Spleen (tissue), 11 donors: ENCODE measurements at regions not wholly inside any gene's neighbourhood (a gene's known extent, or its start where the extent isn't known, plus 50 kb on each side); places are given as distances from the start of the nearest gene placed in this dataset.

ENCODE experiments used
- DNase-seq: peaks from one replicate; pipeline ENCODE4 v3.0.0-alpha.2; 2020
- H3K27ac ChIP-seq, 8 donors: fragments of 200-600 bp; sonication (generic) in 7 of 8; 1 replicate in 4 of 8; 2 replicates in 4 of 8; pipeline versions ENCODE4 v1.5.0 to v1.8.0; 2016 to 2021; ENCODE audit warnings: inconsistent platforms in 4 of 8, mild to moderate bottlenecking in 4 of 8, moderate library complexity in 1 of 8
- H3K27me3 ChIP-seq, 7 donors: fragments of 200-600 bp; sonication (generic) in 6 of 7; replicated peaks in 1 of 7; 1 replicate in 4 of 7; 2 replicates in 3 of 7; pipeline versions ENCODE4 v1.5.0 to v1.8.0; 2016 to 2021; ENCODE audit warnings: inconsistent platforms in 3 of 7, mild to moderate bottlenecking in 1 of 7
- H3K36me3 ChIP-seq, 6 donors: fragments of 200-600 bp; sonication (generic) in 5 of 6; 1 replicate in 4 of 6; 2 replicates in 2 of 6; pipeline versions ENCODE4 v1.5.0 to v1.8.0; 2016 to 2021; ENCODE audit warnings: inconsistent platforms in 2 of 6
- H3K4me1 ChIP-seq, 6 donors: fragments of 200-600 bp; sonication (generic) in 5 of 6; 1 replicate in 3 of 6; 2 replicates in 3 of 6; pipeline versions ENCODE4 v1.5.0 to v1.8.0; 2016 to 2021; ENCODE audit warnings: inconsistent platforms in 3 of 6
- H3K4me3 ChIP-seq, 8 donors: fragments of 200-600 bp; sonication (generic) in 7 of 8; 1 replicate in 4 of 8; 2 replicates in 4 of 8; pipeline versions ENCODE4 v1.5.0 to v1.8.0; 2016 to 2021; ENCODE audit warnings: inconsistent platforms in 4 of 8, mild to moderate bottlenecking in 4 of 8, moderate library complexity in 2 of 8
- H3K9me3 ChIP-seq, 8 donors: fragments of 200-600 bp; sonication (generic) in 7 of 8; 1 replicate in 4 of 8; 2 replicates in 4 of 8; pipeline versions ENCODE4 v1.5.0 to v1.8.0; 2016 to 2021; ENCODE audit warnings: inconsistent platforms in 4 of 8
- POLR2A ChIP-seq, 3 donors: fragments of 450-650 bp; IDR thresholded peaks; one replicate each; pipeline ENCODE4 v1.5.1; 2017; ENCODE audit warnings: antibody characterized with exemption in 3 of 3, mild to moderate bottlenecking in 1 of 3
- POLR2AphosphoS5 ChIP-seq, 3 donors: sonication (generic); formaldehyde crosslinking; IDR thresholded peaks; one replicate each; pipeline ENCODE4 v1.5.1; 2017; ENCODE audit warnings: antibody characterized with exemption in 3 of 3
- WGBS, 5 donors: extraction: QIAGEN DNeasy Blood & Tissue Kit in 3 of 5; methylation state at CpG; one replicate each; pipeline versions ENCODE4 v1.1.5 to v1.1.7; 2013 to 2018; 5-methylcytosine and 5-hydroxymethylcytosine counted together
- intact Hi-C: fragments of 100-400 bp; cut with DNase I; formaldehyde crosslinking; loops from one replicate; pipeline ENCODE4 v1.15.0; 2023; ENCODE audit warnings: low total_unique reads
- TF ChIP-seq, protein P1 (sequence below), 11 experiments: fragments of 200-600 bp in 7 of 11; fragments of 450-650 bp in 4 of 11; sonication (generic) in 4 of 11; IDR thresholded peaks in 8 of 11; conservative IDR thresholded peaks in 3 of 11; 1 replicate in 7 of 11; 2 replicates in 4 of 11; pipeline versions ENCODE4 v1.4.0 to v1.8.0; 2016 to 2021; ENCODE audit warnings: antibody characterized with exemption in 11 of 11, inconsistent platforms in 4 of 11, mild to moderate bottlenecking in 1 of 11
- donor health status: healthy with polysubstance abuse.
- donor health status: DM: no; HTN: no; CAD: no; lungs with moderate emphysema.
- donor health status: DM: no; HTN: no; CAD: no.
- donor health status: Bipolar disorder and iron deficiency.
- donor health status: healthy.
- donor health status: DM: no; HTN: no; CAD: no.
- donor health status: DM: yes; HTN: yes; CAD: no.

DNA sequence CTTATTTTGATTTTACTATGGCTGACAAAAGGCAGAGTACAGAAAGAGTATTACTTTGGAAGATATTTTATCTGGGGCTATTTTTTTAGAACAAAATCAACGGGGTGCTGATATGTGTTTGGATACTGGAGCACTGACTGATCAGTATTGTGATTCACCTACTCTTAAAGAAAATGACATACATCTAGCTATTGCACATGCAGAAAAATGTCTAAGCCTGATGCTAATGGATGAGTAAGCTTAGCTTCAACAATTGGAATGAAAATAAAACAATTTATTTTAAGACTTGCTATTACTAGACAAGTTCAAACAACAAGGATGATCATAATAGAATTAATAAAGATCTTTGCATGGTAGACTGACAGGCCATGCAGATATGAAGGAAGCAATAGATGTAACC, 262.0 kb downstream of the PPP1R2C start:
- intact Hi-C loops, result no loop called here

GRCh38 chrX:42505016-42505415, 272.9 kb downstream of the PPP1R2C start:
- intact Hi-C loops, result no loop called here
- Histone ChIP-seq H3K4me1 (no peaks in the 10 kb centered on the region), H3K9me3 (peaks cover 0 to 23% (median 0%) of the 10 kb centered on the region in 8 donors), H3K4me3 (no peak overlapping the region), H3K27me3 (no peaks in the 10 kb centered on the region), H3K27ac (no peak overlapping the region), H3K36me3 (no peaks in the 10 kb centered on the region)
- no peak for DNase-seq
- no peak for TF ChIP-seq POLR2A (IDR thresholded peaks at IDR 0.05)
- no peak for TF ChIP-seq POLR2AphosphoS5 (IDR thresholded peaks at IDR 0.05)
- TF ChIP-seq, protein P1, sequence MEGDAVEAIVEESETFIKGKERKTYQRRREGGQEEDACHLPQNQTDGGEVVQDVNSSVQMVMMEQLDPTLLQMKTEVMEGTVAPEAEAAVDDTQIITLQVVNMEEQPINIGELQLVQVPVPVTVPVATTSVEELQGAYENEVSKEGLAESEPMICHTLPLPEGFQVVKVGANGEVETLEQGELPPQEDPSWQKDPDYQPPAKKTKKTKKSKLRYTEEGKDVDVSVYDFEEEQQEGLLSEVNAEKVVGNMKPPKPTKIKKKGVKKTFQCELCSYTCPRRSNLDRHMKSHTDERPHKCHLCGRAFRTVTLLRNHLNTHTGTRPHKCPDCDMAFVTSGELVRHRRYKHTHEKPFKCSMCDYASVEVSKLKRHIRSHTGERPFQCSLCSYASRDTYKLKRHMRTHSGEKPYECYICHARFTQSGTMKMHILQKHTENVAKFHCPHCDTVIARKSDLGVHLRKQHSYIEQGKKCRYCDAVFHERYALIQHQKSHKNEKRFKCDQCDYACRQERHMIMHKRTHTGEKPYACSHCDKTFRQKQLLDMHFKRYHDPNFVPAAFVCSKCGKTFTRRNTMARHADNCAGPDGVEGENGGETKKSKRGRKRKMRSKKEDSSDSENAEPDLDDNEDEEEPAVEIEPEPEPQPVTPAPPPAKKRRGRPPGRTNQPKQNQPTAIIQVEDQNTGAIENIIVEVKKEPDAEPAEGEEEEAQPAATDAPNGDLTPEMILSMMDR (IDR thresholded peaks at IDR 0.05 in 8 of 11, conservative IDR thresholded peaks at IDR 0.05 in 3 of 11), result no peak
- WGBS, 5 donors, result 40 to 84% (median 72%) methylated on average over 7 of the region's 7 CpGs

More for the DNA sequence above, 262.0 kb downstream of the PPP1R2C start:
- no peaks in the 10 kb centered on the region for H3K4me1 ChIP-seq
- no peaks in the 10 kb centered on the region for H3K27me3 ChIP-seq
- no peak overlapping the region for H3K27ac ChIP-seq
- TF ChIP-seq POLR2AphosphoS5 (IDR thresholded peaks at IDR 0.05) (no peak), POLR2A (IDR thresholded peaks at IDR 0.05) (no peak)
- TF ChIP-seq, protein P1 (IDR thresholded peaks at IDR 0.05 in 8 of 11, conservative IDR thresholded peaks at IDR 0.05 in 3 of 11), result no peak
- H3K4me3 ChIP-seq, result no peak overlapping the region
- WGBS, 5 donors, result 78 to 95% (median 88%) methylated on average over 1 of the region's 1 CpG
- peaks cover 0 to 18% (median 2%) of the 10 kb centered on the region in 8 donors for H3K9me3 ChIP-seq
- no peaks in the 10 kb centered on the region for H3K36me3 ChIP-seq
- no peak for DNase-seq

- intact Hi-C loops, result no loop called here
- Histone ChIP-seq H3K27ac (no peak overlapping the region), H3K9me3 (no peaks in the 10 kb centered on the region), H3K27me3 (no peaks in the 10 kb centered on the region), H3K4me3 (no peak overlapping the region), H3K36me3 (no peaks in the 10 kb centered on the region), H3K4me1 (no peaks in the 10 kb centered on the region)
- no peak for DNase-seq
- TF ChIP-seq POLR2AphosphoS5 (IDR thresholded peaks at IDR 0.05) (no peak), POLR2A (IDR thresholded peaks at IDR 0.05) (no peak)
- TF ChIP-seq, protein P1 (IDR thresholded peaks at IDR 0.05 in 8 of 11, conservative IDR thresholded peaks at IDR 0.05 in 3 of 11), result no peak
- 66 to 88% (median 73%) methylated on average over 2 of the region's 2 CpGs for WGBS, 5 donors
These were observed 278.3 kb downstream of the PPP1R2C start for GRCh38 chrX:42499620-42500019.

DNA sequence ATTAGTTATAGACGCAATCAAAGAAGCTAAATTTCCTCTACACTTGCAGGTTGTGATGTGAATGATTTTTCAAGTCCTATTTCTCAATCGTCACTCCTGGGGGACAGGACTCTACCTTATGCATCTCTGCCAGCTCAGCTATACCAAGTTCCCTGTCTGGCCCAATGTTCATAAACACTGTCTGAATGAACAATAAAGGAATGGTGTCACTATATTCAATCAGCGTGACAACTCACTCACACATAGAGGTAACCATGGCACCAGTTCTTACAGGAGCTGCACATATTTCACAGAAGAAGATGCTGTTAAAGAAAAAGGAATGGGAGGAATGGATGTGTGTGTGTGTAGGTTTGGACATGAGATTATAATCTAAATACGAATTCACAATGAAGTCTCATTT, 280.6 kb downstream of the PPP1R2C start:
- 72 to 91% (median 82%) methylated on average over 4 of the region's 4 CpGs for WGBS, 5 donors

More for the DNA sequence above, 280.6 kb downstream of the PPP1R2C start:
- Histone ChIP-seq H3K36me3 (no peaks in the 10 kb centered on the region), H3K27ac (no peak overlapping the region), H3K27me3 (no peaks in the 10 kb centered on the region), H3K9me3 (no peaks in the 10 kb centered on the region), H3K4me1 (no peaks in the 10 kb centered on the region), H3K4me3 (no peak overlapping the region)
- TF ChIP-seq POLR2A (IDR thresholded peaks at IDR 0.05) (no peak), POLR2AphosphoS5 (IDR thresholded peaks at IDR 0.05) (no peak)
- TF ChIP-seq, protein P1 (IDR thresholded peaks at IDR 0.05 in 8 of 11, conservative IDR thresholded peaks at IDR 0.05 in 3 of 11), result no peak
- no peak for DNase-seq
- intact Hi-C loops, result no loop called here
